ENCODE measurements at regions not wholly inside any gene's neighbourhood (a gene's known extent, or its start where the extent isn't known, plus 50 kb on each side); places are given as distances from the start of the nearest gene placed in this dataset.

GRCh38 chr9:118100529-118101419 lies 396.6 kb downstream of the TLR4 start:
- no peak overlapping the region for H3K4me3 ChIP-seq
- H3K36me3 ChIP-seq = no peaks in the 10 kb centered on the region
- DNase-seq = no peak
- H3K9me3 ChIP-seq = no peaks in the 10 kb centered on the region
- 33 to 59% methylated on average over 3 of the region's 3 CpGs for WGBS, 2 donors
- H3K27me3 ChIP-seq = no peaks in the 10 kb centered on the region
- H3K4me1 ChIP-seq = no peaks in the 10 kb centered on the region
- intact Hi-C loops (cut with DNase I) = no loop called here
- TF ChIP-seq POLR2A (IDR thresholded peaks at IDR 0.05) (no peak), CTCF (IDR thresholded peaks at IDR 0.05) (no peak)
- H3K27ac ChIP-seq = no peak overlapping the region

GRCh38 chr9:118104363-118104762 lies 400.2 kb downstream of the TLR4 start:
- Histone ChIP-seq H3K9me3 (no peaks in the 10 kb centered on the region), H3K27ac (no peak overlapping the region), H3K27me3 (no peaks in the 10 kb centered on the region), H3K36me3 (no peaks in the 10 kb centered on the region), H3K4me1 (no peaks in the 10 kb centered on the region), H3K4me3 (no peak overlapping the region)
- TF ChIP-seq POLR2A (IDR thresholded peaks at IDR 0.05) (no peak), CTCF (IDR thresholded peaks at IDR 0.05) (no peak)
- intact Hi-C loops (cut with DNase I) = no loop called here
- no peak for DNase-seq

DNA sequence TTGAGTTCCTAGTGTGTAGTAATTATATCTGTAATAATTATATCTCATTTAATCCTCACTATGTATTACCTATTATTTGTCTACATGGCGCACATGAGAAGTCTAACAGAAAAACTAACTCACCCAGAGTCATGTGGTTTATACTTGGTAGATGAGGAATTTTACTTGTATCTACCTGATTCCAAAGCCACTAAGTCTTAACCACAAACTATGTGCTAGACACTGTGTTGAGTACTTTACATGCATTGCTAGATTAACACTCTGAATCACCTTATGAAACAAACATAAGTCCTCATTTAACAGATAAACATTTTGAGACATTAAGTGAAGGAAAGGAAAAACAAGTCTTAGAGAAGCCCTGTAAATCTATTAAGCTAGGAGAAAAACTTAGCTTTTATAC lies 404.8 kb downstream of the TLR4 start:
- intact Hi-C loops (cut with DNase I) = no loop called here
- 83 to 100% methylated on average over 1 of the region's 1 CpG for whole genome bisulfite sequencing, 2 donors
- H3K27ac ChIP-seq = no peak overlapping the region

DNA sequence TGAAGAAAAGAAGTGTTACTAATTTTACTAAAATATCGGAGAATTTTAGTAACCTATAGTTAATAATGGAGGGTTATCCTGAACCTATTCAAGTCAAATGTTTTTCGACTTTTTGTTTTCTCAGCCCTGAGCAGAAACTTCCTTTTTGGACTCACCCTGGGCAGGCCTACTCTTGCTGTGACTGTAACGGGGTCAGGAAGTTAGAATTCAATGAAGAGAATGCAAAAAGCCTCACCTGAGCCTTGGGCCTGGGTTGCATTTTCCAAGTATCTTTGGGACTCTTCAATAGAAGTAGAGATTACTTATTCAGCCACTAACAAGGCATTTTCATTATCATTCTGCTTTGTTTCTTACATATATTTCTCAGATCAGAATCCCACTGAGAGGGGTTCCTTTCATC lies 405.3 kb downstream of the TLR4 start:
- H3K27ac ChIP-seq = no peak overlapping the region
- intact Hi-C loops (cut with DNase I) = no loop called here
- H3K4me1 ChIP-seq = no peaks in the 10 kb centered on the region
- no peaks in the 10 kb centered on the region for H3K36me3 ChIP-seq
- H3K4me3 ChIP-seq = no peak overlapping the region
- DNase-seq = no peak
- H3K9me3 ChIP-seq = no peaks in the 10 kb centered on the region
- TF ChIP-seq POLR2A (IDR thresholded peaks at IDR 0.05) = no peak
- no peak for TF ChIP-seq CTCF (IDR thresholded peaks at IDR 0.05)
- no peaks in the 10 kb centered on the region for H3K27me3 ChIP-seq
- WGBS, 2 donors = 44 to 45% methylated on average over 3 of the region's 3 CpGs

More for the DNA sequence above, 404.8 kb downstream of the TLR4 start:
- no peaks in the 10 kb centered on the region for H3K27me3 ChIP-seq
- H3K9me3 ChIP-seq = no peaks in the 10 kb centered on the region
- H3K4me3 ChIP-seq = no peak overlapping the region
- no peak for DNase-seq
- no peaks in the 10 kb centered on the region for H3K36me3 ChIP-seq
- H3K4me1 ChIP-seq = no peaks in the 10 kb centered on the region
- no peak for TF ChIP-seq POLR2A (IDR thresholded peaks at IDR 0.05)
- no peak for TF ChIP-seq CTCF (IDR thresholded peaks at IDR 0.05)

GRCh38 chr9:118121361-118121760 lies 417.2 kb downstream of the TLR4 start:
- WGBS, 2 donors = 33 to 43% methylated on average over 2 of the region's 2 CpGs
- H3K36me3 ChIP-seq = no peaks in the 10 kb centered on the region
- no peaks in the 10 kb centered on the region for H3K9me3 ChIP-seq
- H3K4me3 ChIP-seq = no peak overlapping the region
- TF ChIP-seq POLR2A (IDR thresholded peaks at IDR 0.05) (no peak), CTCF (IDR thresholded peaks at IDR 0.05) (no peak)
- DNase-seq = no peak
- H3K4me1 ChIP-seq = no peaks in the 10 kb centered on the region
- no peaks in the 10 kb centered on the region for H3K27me3 ChIP-seq
- intact Hi-C loops (cut with DNase I) = no loop called here
- no peak overlapping the region for H3K27ac ChIP-seq
